ENCODE measurements at regions not wholly inside any gene's neighbourhood (a gene's known extent, or its start where the extent isn't known, plus 50 kb on each side); places are given as distances from the start of the nearest gene placed in this dataset.

DNA sequence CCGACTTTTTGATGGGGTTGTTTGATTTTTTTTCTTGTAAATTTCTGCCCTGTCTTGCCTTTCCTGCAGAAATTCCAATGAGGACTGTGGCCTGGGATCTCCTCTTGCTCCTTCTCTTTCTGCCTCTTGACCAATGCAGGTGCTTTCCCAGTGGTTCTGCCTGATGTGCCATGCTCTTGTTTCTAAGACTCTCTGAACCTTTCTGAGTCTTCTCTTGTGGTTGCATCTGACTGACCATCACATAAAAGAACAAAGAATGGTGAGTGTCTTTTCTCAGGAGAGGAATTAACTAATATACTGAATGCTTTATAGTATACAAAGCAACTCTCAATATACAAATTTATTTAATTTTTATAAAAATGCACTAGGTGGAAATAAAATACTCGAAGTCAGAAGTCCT, 424.6 kb downstream of the TRIB2 start (continued):
- TF ChIP-seq, protein P1, sequence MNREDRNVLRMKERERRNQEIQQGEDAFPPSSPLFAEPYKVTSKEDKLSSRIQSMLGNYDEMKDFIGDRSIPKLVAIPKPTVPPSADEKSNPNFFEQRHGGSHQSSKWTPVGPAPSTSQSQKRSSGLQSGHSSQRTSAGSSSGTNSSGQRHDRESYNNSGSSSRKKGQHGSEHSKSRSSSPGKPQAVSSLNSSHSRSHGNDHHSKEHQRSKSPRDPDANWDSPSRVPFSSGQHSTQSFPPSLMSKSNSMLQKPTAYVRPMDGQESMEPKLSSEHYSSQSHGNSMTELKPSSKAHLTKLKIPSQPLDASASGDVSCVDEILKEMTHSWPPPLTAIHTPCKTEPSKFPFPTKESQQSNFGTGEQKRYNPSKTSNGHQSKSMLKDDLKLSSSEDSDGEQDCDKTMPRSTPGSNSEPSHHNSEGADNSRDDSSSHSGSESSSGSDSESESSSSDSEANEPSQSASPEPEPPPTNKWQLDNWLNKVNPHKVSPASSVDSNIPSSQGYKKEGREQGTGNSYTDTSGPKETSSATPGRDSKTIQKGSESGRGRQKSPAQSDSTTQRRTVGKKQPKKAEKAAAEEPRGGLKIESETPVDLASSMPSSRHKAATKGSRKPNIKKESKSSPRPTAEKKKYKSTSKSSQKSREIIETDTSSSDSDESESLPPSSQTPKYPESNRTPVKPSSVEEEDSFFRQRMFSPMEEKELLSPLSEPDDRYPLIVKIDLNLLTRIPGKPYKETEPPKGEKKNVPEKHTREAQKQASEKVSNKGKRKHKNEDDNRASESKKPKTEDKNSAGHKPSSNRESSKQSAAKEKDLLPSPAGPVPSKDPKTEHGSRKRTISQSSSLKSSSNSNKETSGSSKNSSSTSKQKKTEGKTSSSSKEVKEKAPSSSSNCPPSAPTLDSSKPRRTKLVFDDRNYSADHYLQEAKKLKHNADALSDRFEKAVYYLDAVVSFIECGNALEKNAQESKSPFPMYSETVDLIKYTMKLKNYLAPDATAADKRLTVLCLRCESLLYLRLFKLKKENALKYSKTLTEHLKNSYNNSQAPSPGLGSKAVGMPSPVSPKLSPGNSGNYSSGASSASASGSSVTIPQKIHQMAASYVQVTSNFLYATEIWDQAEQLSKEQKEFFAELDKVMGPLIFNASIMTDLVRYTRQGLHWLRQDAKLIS (CRISPR knock-in tag; IDR thresholded peaks at IDR 0.05), result no peak
- no peak for TF ChIP-seq ZSCAN32 (CRISPR knock-in tag; IDR thresholded peaks at IDR 0.05)
- TF ChIP-seq, protein P2, sequence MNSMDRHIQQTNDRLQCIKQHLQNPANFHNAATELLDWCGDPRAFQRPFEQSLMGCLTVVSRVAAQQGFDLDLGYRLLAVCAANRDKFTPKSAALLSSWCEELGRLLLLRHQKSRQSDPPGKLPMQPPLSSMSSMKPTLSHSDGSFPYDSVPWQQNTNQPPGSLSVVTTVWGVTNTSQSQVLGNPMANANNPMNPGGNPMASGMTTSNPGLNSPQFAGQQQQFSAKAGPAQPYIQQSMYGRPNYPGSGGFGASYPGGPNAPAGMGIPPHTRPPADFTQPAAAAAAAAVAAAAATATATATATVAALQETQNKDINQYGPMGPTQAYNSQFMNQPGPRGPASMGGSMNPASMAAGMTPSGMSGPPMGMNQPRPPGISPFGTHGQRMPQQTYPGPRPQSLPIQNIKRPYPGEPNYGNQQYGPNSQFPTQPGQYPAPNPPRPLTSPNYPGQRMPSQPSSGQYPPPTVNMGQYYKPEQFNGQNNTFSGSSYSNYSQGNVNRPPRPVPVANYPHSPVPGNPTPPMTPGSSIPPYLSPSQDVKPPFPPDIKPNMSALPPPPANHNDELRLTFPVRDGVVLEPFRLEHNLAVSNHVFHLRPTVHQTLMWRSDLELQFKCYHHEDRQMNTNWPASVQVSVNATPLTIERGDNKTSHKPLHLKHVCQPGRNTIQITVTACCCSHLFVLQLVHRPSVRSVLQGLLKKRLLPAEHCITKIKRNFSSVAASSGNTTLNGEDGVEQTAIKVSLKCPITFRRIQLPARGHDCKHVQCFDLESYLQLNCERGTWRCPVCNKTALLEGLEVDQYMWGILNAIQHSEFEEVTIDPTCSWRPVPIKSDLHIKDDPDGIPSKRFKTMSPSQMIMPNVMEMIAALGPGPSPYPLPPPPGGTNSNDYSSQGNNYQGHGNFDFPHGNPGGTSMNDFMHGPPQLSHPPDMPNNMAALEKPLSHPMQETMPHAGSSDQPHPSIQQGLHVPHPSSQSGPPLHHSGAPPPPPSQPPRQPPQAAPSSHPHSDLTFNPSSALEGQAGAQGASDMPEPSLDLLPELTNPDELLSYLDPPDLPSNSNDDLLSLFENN (IDR thresholded peaks at IDR 0.05; ENCODE audit: low read depth in 2 of 2, low read length in 2 of 2), result no peak

GRCh38 chr2:13143451-13143850, 426.7 kb downstream of the TRIB2 start:
- no peak for ATAC-seq
- WGBS (ENCODE audit: insufficient coverage, low coverage, missing lambda C conversion rate), result 14% methylated on average over 2 of the region's 2 CpGs
- H3K27ac ChIP-seq (ENCODE audit: extremely low read depth, low read depth, low read length), result no peak overlapping the region
- H3K27me3 ChIP-seq (ENCODE audit: control insufficient read depth in 2 of 2, insufficient read depth in 2 of 2, low read length in 2 of 2), result no peaks in the 10 kb centered on the region
- H3K9ac ChIP-seq (ENCODE audit: insufficient read depth in 1 of 2, low read depth in 2 of 2, low read length in 2 of 2), result no peak overlapping the region
- no peaks in the 10 kb centered on the region for H3K79me2 ChIP-seq (ENCODE audit: control insufficient read depth, insufficient read depth, low read length)
- CTCF ChIA-PET (ENCODE audit: low intra/inter-chr PET ratio), result no interaction called here
- FAIRE-seq, result no peak
- H2AFZ ChIP-seq (ENCODE audit: low read depth, low read length), result no peak overlapping the region
- POLR2A ChIA-PET, result no interaction called here
- no peak for TF ChIP-seq SMARCC2 (IDR thresholded peaks at IDR 0.05; ENCODE audit: low read depth)
- TF ChIP-seq ZNF764 (CRISPR knock-in tag; IDR thresholded peaks at IDR 0.05; ENCODE audit: low read depth), result no peak
- H3K4me1 ChIP-seq (replicated peaks in 1 of 2; ENCODE audit: control insufficient read depth in 2 of 2, insufficient read depth in 2 of 2, low read length in 2 of 2), result no peaks in the 10 kb centered on the region
- no peak for DNase-seq (ENCODE audit: extremely low read depth in 1 of 4, low spot score in 3 of 4)
- intact Hi-C loops (cut with micrococcal nuclease), result no loop called here
- no peak overlapping the region for H3K4me3 ChIP-seq
- H4K20me1 ChIP-seq (replicated peaks; ENCODE audit: control insufficient read depth, insufficient read depth, low read length), result no peaks in the 10 kb centered on the region
- no peaks in the 10 kb centered on the region for H3K36me3 ChIP-seq (ENCODE audit: control insufficient read depth, insufficient read depth, low read length)
- in situ Hi-C loops (cut with MboI), result no loop called here
- no TSS peak for BruUV-seq (replicated peaks)
- H3K9me3 ChIP-seq (replicated peaks; ENCODE audit: control insufficient read depth, insufficient read depth, low read depth, low read length), result no peaks in the 10 kb centered on the region
- no peak overlapping the region for H3K4me2 ChIP-seq (ENCODE audit: insufficient read depth, low read length)
- H3K9me1 ChIP-seq (ENCODE audit: control insufficient read depth, insufficient read depth, low read length), result no peaks in the 10 kb centered on the region
